ENCODE measurements at regions not wholly inside any gene's neighbourhood (a gene's known extent, or its start where the extent isn't known, plus 50 kb on each side); places are given as distances from the start of the nearest gene placed in this dataset.
A peak's percentile ranks its signal among the peaks of the same experiment; 100 is the strongest.

DNA sequence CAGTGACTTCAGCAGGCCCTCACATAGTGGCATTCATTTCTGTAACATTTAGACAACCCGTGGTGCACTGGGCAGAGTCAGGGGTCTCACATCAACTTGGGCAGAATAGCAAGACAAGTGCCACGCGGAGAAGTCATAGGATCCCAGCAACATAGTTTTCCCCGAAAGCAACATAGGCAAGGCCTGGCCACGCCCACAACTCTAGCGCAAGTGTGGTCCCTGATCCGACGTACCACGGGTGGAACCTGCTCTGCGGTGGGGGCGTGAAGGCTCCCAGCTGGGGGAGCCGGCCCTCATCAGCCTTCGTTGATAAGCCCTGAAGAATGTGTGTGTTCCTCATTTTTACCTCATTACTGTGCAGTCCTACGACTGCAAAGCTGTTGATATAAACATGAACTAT lies 261.2 kb downstream of the EIPR1 start:
- Histone ChIP-seq H3K4me1 (replicated peaks in 1 of 2) (no peaks in the 10 kb centered on the region), H3K36me3 (replicated peaks in 1 of 2) (no peaks in the 10 kb centered on the region), H3K4me3 (no peak overlapping the region), H3K27me3 (no peaks in the 10 kb centered on the region), H3K27ac (no peak overlapping the region), H3K9me3 (replicated peaks in 1 of 3) (no peaks in the 10 kb centered on the region)
- intact Hi-C loops (cut with DNase I) = no loop called here
- DNase-seq = peak in 1 of 7 donors; percentile 38
- TF ChIP-seq POLR2A (IDR thresholded peaks at IDR 0.05) = no peak
- TF ChIP-seq, protein P1, sequence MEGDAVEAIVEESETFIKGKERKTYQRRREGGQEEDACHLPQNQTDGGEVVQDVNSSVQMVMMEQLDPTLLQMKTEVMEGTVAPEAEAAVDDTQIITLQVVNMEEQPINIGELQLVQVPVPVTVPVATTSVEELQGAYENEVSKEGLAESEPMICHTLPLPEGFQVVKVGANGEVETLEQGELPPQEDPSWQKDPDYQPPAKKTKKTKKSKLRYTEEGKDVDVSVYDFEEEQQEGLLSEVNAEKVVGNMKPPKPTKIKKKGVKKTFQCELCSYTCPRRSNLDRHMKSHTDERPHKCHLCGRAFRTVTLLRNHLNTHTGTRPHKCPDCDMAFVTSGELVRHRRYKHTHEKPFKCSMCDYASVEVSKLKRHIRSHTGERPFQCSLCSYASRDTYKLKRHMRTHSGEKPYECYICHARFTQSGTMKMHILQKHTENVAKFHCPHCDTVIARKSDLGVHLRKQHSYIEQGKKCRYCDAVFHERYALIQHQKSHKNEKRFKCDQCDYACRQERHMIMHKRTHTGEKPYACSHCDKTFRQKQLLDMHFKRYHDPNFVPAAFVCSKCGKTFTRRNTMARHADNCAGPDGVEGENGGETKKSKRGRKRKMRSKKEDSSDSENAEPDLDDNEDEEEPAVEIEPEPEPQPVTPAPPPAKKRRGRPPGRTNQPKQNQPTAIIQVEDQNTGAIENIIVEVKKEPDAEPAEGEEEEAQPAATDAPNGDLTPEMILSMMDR (IDR thresholded peaks at IDR 0.05) = no peak
- WGBS, 4 donors = 75 to 92% (median 91%) methylated on average over 11 to 14 of the region's 14 CpGs

DNA sequence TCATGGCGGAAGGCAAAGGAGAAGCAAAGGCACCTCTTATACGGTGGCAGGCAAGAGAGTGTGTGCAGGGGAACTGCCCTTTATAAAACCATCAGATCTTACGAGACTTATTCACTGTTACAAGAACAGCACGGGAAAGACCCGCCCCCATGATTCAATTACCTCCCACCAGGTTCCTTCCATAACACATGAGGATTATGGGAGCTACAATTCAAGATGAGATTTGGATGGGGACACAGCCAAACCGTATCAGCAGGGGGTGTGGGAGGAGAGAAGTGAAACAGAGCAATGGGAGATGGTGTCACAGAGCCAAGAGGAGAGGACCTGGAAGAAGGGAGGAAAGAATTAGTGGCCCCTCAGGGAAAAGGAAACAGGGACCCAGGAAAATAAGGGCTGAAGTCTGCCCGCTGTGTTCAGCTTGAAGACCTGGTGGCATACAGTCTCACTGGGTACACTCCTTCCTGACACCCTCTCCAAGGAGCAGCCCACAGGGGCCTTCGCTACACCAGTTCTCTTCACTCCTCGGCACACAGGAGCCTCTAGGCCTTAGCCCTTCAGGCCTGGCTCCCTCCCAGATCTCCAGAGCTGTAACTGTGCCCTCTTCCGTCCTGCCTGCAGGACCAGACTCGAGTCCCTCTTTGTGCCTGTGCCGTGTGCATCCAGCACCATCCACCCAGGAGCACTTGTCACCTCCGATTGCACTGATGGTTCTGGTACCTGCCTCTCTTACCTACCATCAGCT lies 262.1 kb downstream of the EIPR1 start:
- 91 to 94% (median 93%) methylated on average over 13 of the region's 13 CpGs for WGBS, 4 donors
- Histone ChIP-seq H3K27ac (no peak overlapping the region), H3K9me3 (replicated peaks in 1 of 3) (no peaks in the 10 kb centered on the region), H3K4me3 (no peak overlapping the region), H3K36me3 (replicated peaks in 1 of 2) (no peaks in the 10 kb centered on the region), H3K4me1 (replicated peaks in 1 of 2) (no peaks in the 10 kb centered on the region), H3K27me3 (no peaks in the 10 kb centered on the region)
- intact Hi-C loops (cut with DNase I) = no loop called here
- no peak for TF ChIP-seq POLR2A (IDR thresholded peaks at IDR 0.05)
- TF ChIP-seq, protein P1 (IDR thresholded peaks at IDR 0.05) = no peak
- DNase-seq = peak in 1 of 7 donors; percentile 23

- intact Hi-C loops (cut with DNase I) = no loop called here
- Histone ChIP-seq H3K36me3 (replicated peaks in 1 of 2) (no peaks in the 10 kb centered on the region), H3K27ac (no peak overlapping the region), H3K4me1 (replicated peaks in 1 of 2) (no peaks in the 10 kb centered on the region), H3K4me3 (no peak overlapping the region), H3K27me3 (no peaks in the 10 kb centered on the region), H3K9me3 (replicated peaks in 1 of 3) (no peaks in the 10 kb centered on the region)
- TF ChIP-seq, protein P1 (IDR thresholded peaks at IDR 0.05) = no peak
- no peak for TF ChIP-seq POLR2A (IDR thresholded peaks at IDR 0.05)
- DNase-seq = peak in 1 of 7 donors; percentile 21
- WGBS, 4 donors = 88 to 89% (median 88%) methylated on average over 24 to 26 of the region's 26 CpGs
Measured at GRCh38 chr2:3114406-3115185, 263.0 kb downstream of the EIPR1 start.

GRCh38 chr2:3113769-3114168 lies 263.8 kb downstream of the EIPR1 start:
- Histone ChIP-seq H3K9me3 (replicated peaks in 1 of 3) (no peaks in the 10 kb centered on the region), H3K36me3 (replicated peaks in 1 of 2) (no peaks in the 10 kb centered on the region), H3K27me3 (no peaks in the 10 kb centered on the region), H3K4me1 (replicated peaks in 1 of 2) (no peaks in the 10 kb centered on the region), H3K4me3 (no peak overlapping the region), H3K27ac (no peak overlapping the region)
- TF ChIP-seq, protein P1 (IDR thresholded peaks at IDR 0.05) = no peak
- no peak for TF ChIP-seq POLR2A (IDR thresholded peaks at IDR 0.05)
- DNase-seq = peak in 1 of 7 donors; percentile 17
- WGBS, 4 donors = 76 to 90% (median 85%) methylated on average over 6 of the region's 6 CpGs
- intact Hi-C loops (cut with DNase I) = no loop called here
